GM12878 (cell line): ENCODE measurements at regions not wholly inside any gene's neighbourhood (a gene's known extent, or its start where the extent isn't known, plus 50 kb on each side); places are given as distances from the start of the nearest gene placed in this dataset.

Experiments
- ATAC-seq: fragments of 200-7000 bp; cut with Tn5 transposase; 3 replicates; pipeline ENCODE4 v1.9.1; 2020; ENCODE audit warnings: mild to moderate bottlenecking, moderate library complexity
- BruUV-seq: library from RNA; stranded (reverse); fragments of 400-500 nt; replicated peaks from 2 replicates; lab custom pipeline; 2021; lab: Mats Ljungman, UMichigan
- CTCF ChIA-PET: fragments of 300-600 bp; sonication (Branson Sonifier 250); formaldehyde crosslinking; extraction: SDS; loops from one replicate; lab custom pipeline; 2021; ENCODE audit warnings: inconsistent platforms; lab: Yijun Ruan, JAX
- POLR2A ChIA-PET: fragments of 350-600 bp; formaldehyde crosslinking; extraction: SDS; loops from one replicate; lab custom pipeline; 2021; ENCODE audit warnings: inconsistent platforms; lab: Charles Lee
- RAD21 ChIA-PET: fragments of 300-600 bp; sonication (Branson Sonifier 250); formaldehyde crosslinking; loops from one replicate; lab custom pipeline; 2023; ENCODE audit warnings: antibody characterized with exemption; ENCODE audit not compliant: unreplicated experiment; lab: Charles Lee
- SMC1A ChIA-PET: fragments of 300-600 bp; sonication (Branson Sonifier 250); formaldehyde crosslinking; loops from one replicate; lab custom pipeline; 2023; ENCODE audit not compliant: unreplicated experiment, uncharacterized antibody; lab: Charles Lee
- DNase-seq: peaks from one replicate; pipeline ENCODE4 v3.0.0-alpha.2; 2011; ENCODE audit warnings: low read depth, low spot score
- FAIRE-seq: peaks from 3 replicates; lab custom pipeline; 2011; peaks lifted over from hg19 to GRCh38; lab: Jason Lieb, UNC
- H2AFZ ChIP-seq: 2 replicates; pipeline ENCODE4 v1.6.0; 2011; ENCODE audit warnings: low read depth, low read length, control low read depth; ENCODE audit not compliant: control insufficient read depth
- H3K27ac ChIP-seq: 2 replicates; pipeline ENCODE4 v1.5.1; 2011; ENCODE audit warnings: control low read depth; ENCODE audit not compliant: control insufficient read depth, insufficient read depth
- H3K27me3 ChIP-seq, 2 experiments: replicated peaks in 1 of 2; 2 replicates each; pipeline versions ENCODE4 v1.6.0 to v1.6.1; 2011; ENCODE audit warnings: low read length in 1 of 2; ENCODE audit not compliant: control insufficient read depth in 2 of 2, insufficient read depth in 2 of 2
- H3K36me3 ChIP-seq, 2 experiments: 2 replicates each; pipeline ENCODE4 v1.5.1; 2011; ENCODE audit warnings: low read length in 1 of 2; ENCODE audit not compliant: control insufficient read depth in 2 of 2, insufficient read depth in 2 of 2
- H3K4me1 ChIP-seq: 2 replicates; pipeline ENCODE4 v1.6.1; 2011; ENCODE audit warnings: mild to moderate bottlenecking, low read length, moderate library complexity, mixed read lengths; ENCODE audit not compliant: control insufficient read depth, insufficient read depth
- H3K4me2 ChIP-seq: 2 replicates; pipeline ENCODE4 v1.6.0; 2011; ENCODE audit warnings: control low read depth; ENCODE audit not compliant: control insufficient read depth, insufficient read depth
- H3K4me3 ChIP-seq: fragments of 200-600 bp; sonication (generic); 2 replicates; pipeline ENCODE4 v1.5.1; 2016
- H3K79me2 ChIP-seq: 2 replicates; pipeline ENCODE4 v1.6.0; 2011; ENCODE audit warnings: low read length; ENCODE audit not compliant: control insufficient read depth, insufficient read depth
- H3K9ac ChIP-seq: 2 replicates; pipeline ENCODE4 v1.8.0; 2011; ENCODE audit warnings: low read length, control low read depth, mixed read lengths; ENCODE audit not compliant: control insufficient read depth, insufficient read depth
- H3K9me3 ChIP-seq: replicated peaks from 3 replicates; pipeline ENCODE4 v1.5.1; 2011; ENCODE audit warnings: mild to moderate bottlenecking, low read length; ENCODE audit not compliant: control insufficient read depth, insufficient read depth
- H4K20me1 ChIP-seq: 2 replicates; pipeline ENCODE4 v1.6.0; 2011; ENCODE audit not compliant: control insufficient read depth, insufficient read depth
- CBX5 ChIP-seq: sonication (generic); IDR thresholded peaks from 2 replicates; pipeline ENCODE4 v1.6.1; 2016; ENCODE audit warnings: low read depth, moderate library complexity, mild to moderate bottlenecking, inconsistent platforms
- CEBPZ ChIP-seq: fragments of 150-350 bp; IDR thresholded peaks from 2 replicates; pipeline ENCODE4 v1.6.1; 2016; ENCODE audit warnings: low read depth, low read length
- CREB1 ChIP-seq: IDR thresholded peaks from 2 replicates; pipeline ENCODE4 v1.6.1; 2012; ENCODE audit warnings: low read depth, mild to moderate bottlenecking, inconsistent platforms
- IKZF1 ChIP-seq: fragments of 450-650 bp; conservative IDR thresholded peaks from 2 replicates; pipeline ENCODE4 v1.6.1; 2017; ENCODE audit warnings: antibody characterized with exemption, mild to moderate bottlenecking
- IRF4 ChIP-seq: IDR thresholded peaks from 2 replicates; pipeline ENCODE4 v1.6.1; 2011; ENCODE audit warnings: low read depth, low read length
- MYC ChIP-seq: IDR thresholded peaks from 2 replicates; pipeline ENCODE4 v1.6.1; 2011; ENCODE audit warnings: mild to moderate bottlenecking, low read length, moderate library complexity, inconsistent platforms; ENCODE audit not compliant: insufficient read depth, insufficient replicate concordance, insufficient read length, severe bottlenecking
- NFYB ChIP-seq: IDR thresholded peaks from 2 replicates; pipeline ENCODE4 v1.6.1; 2011; ENCODE audit warnings: low read depth, mild to moderate bottlenecking, low read length, improper control_type of control experiment, moderate library complexity; ENCODE audit not compliant: insufficient read depth
- POLR2AphosphoS5 ChIP-seq: IDR thresholded peaks from 2 replicates; pipeline ENCODE4 v1.6.1; 2011; ENCODE audit warnings: mild to moderate bottlenecking, low read length, inconsistent platforms
- RAD21 ChIP-seq: IDR thresholded peaks from 2 replicates; pipeline ENCODE4 v1.6.1; 2011; ENCODE audit warnings: mild to moderate bottlenecking, low read depth, low read length, moderate library complexity; ENCODE audit not compliant: insufficient read depth
- RAD51 ChIP-seq: fragments of 450-650 bp; IDR thresholded peaks from 2 replicates; pipeline ENCODE4 v1.6.1; 2016; ENCODE audit warnings: moderate library complexity, mild to moderate bottlenecking, inconsistent platforms
- RUNX3 ChIP-seq: IDR thresholded peaks from 2 replicates; pipeline ENCODE4 v1.6.1; 2012; ENCODE audit warnings: low read length, inconsistent platforms
- SIN3A ChIP-seq: IDR thresholded peaks from 2 replicates; pipeline ENCODE4 v1.6.1; 2012; ENCODE audit warnings: low read depth, low read length, improper control_type of control experiment
- TARDBP ChIP-seq: IDR thresholded peaks from 2 replicates; pipeline ENCODE4 v1.6.1; 2016; ENCODE audit warnings: borderline replicate concordance
- ZNF24 ChIP-seq: fragments of 450-650 bp; IDR thresholded peaks from 2 replicates; pipeline ENCODE4 v1.6.1; 2017; ENCODE audit warnings: antibody characterized with exemption, mild to moderate bottlenecking
- WGBS: methylation state at CpG from one replicate; pipeline ENCODE4 v1.1.6; 2016; ENCODE audit warnings: low lambda C conversion rate; ENCODE audit not compliant: insufficient replicate concordance, insufficient coverage; ENCODE audit errors: missing lambda C conversion rate; 5-methylcytosine and 5-hydroxymethylcytosine counted together
- in situ Hi-C: fragments of 300-500 bp; cut with MboI; formaldehyde crosslinking; loops from 9 replicates; pipeline ENCODE4 v1.14.3; 2018; ENCODE audit warnings: mixed read lengths
- intact Hi-C: fragments of 100-400 bp; cut with micrococcal nuclease; formaldehyde crosslinking; loops from one replicate; pipeline ENCODE4 v1.14.2; 2022; ENCODE audit not compliant: unreplicated experiment

GRCh38 chr4:11496351-11496829 lies 67.7 kb upstream of the HS3ST1 start:
- 52% methylated on average over 7 of the region's 7 CpGs for WGBS
- intact Hi-C loops: no loop called here

More at GRCh38 chr4:11496351-11496829, 67.7 kb upstream of the HS3ST1 start:
- Histone ChIP-seq H3K27me3 (no peaks in the 10 kb centered on the region), H3K27ac (no peak overlapping the region)
- ChIA-PET RAD21 (no interaction called here), CTCF (interaction anchor here (0.7 kb wide), 1 partner anchor 47 kb away, joined by 3 read pairs; no protein-coding TSS in a partner anchor)
- TF ChIP-seq TARDBP: no peak
- no peak for TF ChIP-seq IRF4
- no peak for TF ChIP-seq NFYB
- TF ChIP-seq CEBPZ: no peak
- TF ChIP-seq IKZF1: no peak
- no peak for TF ChIP-seq RAD51
- TF ChIP-seq ZNF24: no peak
- no peak for TF ChIP-seq RUNX3
- no peak for TF ChIP-seq SIN3A
- TF ChIP-seq RAD21: no peak
- TF ChIP-seq POLR2AphosphoS5: no peak
- TF ChIP-seq CBX5: no peak
- TF ChIP-seq CREB1: no peak
- no peak for TF ChIP-seq MYC
- TF ChIP-seq, all 136 proteins: peak for 0
- Histone ChIP-seq H3K4me1 (no peaks in the 10 kb centered on the region), H4K20me1 (no peaks in the 10 kb centered on the region), H3K36me3 (no peaks in the 10 kb centered on the region), H3K9me3 (no peaks in the 10 kb centered on the region; the same call in 1 of the 3 replicates), H3K79me2 (no peaks in the 10 kb centered on the region), H3K4me3 (no peak overlapping the region), H3K4me2 (no peak overlapping the region), H3K9ac (no peak overlapping the region), H2AFZ (no peak overlapping the region)
- no TSS peak for BruUV-seq
- ATAC-seq: no peak
- in situ Hi-C loops: no loop called here
- no peak for DNase-seq
- FAIRE-seq: no peak
- ChIA-PET SMC1A (no interaction called here), POLR2A (no interaction called here)
